GM18909 (cell line): ENCODE measurements at regions not wholly inside any gene's neighbourhood (a gene's known extent, or its start where the extent isn't known, plus 50 kb on each side); places are given as distances from the start of the nearest gene placed in this dataset.

Experiments
- ATAC-seq: cut with Tn5 transposase; IDR thresholded peaks from one replicate; pipeline ENCODE4 v1.9.1; 2021; ENCODE audit warnings: mild to moderate bottlenecking; ENCODE audit not compliant: unreplicated experiment, poor library complexity

DNA sequence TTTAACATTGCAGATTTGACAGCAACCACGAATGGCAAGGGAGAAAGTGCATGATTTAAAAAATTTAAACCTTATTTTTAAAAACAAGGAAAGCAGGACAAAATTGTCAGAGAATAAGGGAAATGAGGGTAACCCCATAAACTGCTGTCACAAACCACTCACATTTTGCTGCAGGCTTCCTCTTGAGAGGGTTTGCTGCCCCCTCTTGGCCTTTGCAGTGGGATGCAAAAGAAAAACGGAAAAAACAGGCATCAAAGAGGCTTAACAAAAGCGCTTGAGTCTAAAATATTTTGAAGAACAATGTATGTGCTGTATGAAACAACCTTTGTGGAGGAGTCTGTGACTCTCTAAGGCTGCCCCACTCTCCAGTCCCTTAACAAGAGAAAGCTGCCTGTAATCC lies 91.6 kb downstream of the TMX3 start:
- peak; percentile 54 for ATAC-seq

DNA sequence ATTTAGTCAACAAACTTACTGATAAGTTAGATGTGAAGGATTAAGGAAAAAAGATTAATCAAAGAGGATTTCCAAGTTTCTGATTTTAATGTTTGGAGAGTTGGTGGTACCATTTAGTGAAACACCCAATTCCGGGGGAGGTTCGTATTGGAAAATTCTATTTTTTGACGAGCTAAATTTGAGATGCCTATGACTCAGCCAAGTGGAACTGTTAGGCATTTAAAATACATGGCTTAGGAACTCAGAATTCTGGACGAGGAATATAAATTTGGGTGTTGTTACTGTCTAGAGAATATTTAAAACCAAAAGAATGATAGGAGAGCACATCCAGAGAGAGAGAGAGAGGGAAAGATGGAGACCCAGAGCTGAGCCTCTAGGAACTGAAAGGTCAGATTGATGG lies 103.6 kb downstream of the TMX3 start:
- no peak for ATAC-seq

DNA sequence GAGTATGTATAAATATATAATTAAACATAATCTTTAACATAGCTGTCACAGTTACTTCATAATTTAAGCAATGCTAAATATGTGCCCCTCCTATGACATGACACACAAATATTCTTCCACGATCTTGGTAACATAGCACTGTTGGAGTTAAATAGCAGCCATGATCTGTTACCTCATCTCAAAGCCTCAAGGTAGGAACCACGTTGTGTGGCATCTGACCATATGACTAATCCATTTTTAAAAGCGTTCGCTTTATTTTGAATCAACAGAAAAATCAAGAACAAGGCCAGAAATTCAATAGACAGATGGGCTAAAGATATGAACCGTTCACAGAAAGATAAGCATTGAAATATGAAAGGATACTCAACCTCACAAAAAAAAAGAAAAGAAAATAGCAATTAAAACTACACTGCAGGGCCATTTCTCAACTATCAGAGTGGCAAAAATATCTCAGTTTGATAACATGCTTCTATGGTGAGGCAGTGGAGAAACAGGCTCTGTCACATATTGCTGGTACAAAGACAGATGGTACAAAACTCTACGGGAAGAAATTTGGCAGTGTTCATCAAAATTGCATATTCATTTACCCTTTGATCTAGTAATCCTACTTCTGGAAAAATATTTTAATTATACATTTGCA lies 105.9 kb downstream of the TMX3 start:
- ATAC-seq: no peak

DNA sequence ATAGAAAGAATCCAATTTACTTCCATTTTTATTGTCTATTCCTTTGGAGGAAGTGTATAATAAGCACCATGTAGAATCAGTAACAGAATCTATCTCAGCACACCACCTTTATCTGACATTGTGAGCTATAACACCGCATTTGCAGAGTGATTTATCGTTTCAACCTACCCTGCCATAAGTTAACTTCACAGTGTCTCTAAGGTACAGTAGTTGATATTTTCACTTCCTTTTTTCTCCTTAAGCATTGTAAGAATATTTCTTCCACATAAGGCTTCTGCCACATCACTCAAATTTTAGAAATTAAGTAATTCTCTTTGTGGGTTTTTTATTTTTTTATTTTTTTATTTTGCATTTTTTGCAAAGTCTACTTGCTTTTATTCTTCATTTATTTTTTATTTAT lies 107.1 kb downstream of the TMX3 start:
- ATAC-seq: no peak

DNA sequence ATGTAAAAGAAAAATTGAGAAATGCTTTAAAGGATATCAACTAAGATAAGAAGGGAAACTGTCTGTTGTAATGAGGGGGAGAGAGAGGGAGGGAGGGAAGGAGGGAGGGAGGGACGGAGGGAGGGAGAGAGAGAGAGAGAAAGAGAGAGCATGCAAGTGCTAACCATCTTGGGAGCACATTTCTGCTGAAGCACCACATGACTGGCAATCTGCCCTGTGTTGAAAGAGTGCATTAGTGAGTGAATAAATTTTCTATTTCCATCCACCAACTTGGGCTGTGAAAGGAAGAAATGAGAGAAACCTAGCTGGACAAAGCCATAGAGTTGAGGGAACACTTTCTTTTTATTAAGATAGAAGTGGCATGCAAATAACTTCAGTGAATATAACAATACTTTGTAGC lies 110.7 kb downstream of the TMX3 start:
- no peak for ATAC-seq

DNA sequence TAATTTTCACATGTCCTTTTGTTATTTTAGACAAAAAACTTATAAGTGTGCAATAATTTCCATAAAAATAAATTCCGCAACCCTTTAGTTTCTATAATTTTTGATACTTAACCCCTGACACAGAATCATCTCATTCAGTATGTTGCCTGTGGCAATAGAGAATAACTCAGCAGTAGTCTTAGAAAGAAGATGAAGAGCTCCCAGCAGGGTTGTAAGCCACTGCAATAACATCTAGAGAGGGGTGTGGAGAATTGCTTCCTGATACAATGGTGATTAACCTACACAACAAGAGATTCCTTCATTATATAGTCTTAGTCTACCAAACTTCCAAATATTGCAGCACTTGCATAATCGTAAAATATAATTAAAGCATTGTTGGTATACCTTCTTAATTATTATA lies 118.9 kb downstream of the TMX3 start:
- no peak for ATAC-seq

DNA sequence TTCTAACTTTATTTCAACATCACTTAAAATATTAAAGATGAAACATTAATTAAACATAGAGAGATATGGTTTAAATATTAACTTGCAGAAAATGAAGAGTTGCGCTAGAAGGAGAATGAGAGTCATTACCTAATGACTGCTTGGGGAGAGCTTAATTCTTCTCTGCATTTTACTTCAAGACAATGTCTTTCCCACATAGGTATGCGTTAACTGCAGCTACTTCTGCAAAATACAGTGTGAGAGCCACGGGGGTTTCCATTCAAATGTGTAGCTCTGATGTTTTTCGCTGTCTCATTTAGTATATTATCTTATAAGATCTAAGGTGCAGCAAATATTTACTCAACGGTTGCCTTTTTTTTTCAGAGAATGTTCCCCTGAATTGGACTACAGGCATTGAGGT lies 126.7 kb downstream of the TMX3 start:
- no peak for ATAC-seq

DNA sequence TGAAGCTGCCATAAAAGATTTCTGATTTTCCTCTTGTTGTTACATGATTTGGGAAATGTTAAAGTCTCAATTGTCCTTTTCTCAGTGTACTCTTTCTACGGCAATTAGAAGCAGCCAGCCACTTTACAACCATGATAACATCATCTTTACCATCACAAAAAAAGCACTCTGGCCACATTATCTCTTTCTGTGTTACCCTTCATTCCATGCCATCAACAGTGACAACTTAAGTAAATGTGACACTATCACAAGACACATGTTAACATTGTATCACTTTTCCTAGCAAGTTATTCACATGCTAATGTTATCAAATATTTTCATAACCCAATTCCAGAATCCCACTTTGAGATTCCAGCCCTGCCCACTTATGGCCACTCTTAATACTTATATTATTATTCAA lies 131.2 kb downstream of the TMX3 start:
- no peak for ATAC-seq

DNA sequence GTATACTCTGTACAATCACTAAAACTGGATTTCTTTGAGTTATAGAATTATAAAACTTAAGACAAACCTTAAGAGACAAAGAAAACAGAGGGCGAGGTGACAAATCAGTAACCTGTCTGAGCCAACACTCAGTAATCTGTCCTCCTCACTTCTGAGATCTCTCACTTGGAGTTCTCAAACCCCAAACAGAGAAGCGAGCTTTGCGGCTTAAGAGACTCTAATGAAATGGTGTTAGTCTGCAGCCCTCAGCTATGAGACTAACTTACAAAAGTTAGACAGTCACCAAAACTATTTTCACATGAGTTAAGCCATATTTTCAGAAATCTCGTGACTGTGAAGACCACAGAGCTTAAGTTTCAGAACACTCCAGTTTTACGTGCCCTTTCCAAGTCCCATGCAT lies 140.6 kb downstream of the TMX3 start:
- no peak for ATAC-seq

DNA sequence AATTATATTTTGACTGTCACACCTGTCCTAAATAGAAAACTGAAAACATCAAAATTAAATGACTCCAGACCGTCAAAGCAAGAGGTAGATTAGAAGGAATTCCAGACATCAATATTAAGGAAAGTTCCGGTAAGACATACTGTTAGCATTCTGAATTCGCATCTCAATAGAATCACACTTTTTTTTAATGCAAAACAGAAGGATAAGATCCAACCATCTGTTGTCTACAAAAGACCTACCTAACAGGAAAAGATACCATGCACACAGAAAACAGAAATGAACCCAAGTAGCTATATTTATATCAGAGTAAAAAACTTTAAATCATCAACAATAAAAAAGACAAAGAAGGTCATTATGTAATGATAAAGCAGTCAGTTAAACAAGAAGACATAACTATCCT lies 145.0 kb downstream of the TMX3 start:
- no peak for ATAC-seq

DNA sequence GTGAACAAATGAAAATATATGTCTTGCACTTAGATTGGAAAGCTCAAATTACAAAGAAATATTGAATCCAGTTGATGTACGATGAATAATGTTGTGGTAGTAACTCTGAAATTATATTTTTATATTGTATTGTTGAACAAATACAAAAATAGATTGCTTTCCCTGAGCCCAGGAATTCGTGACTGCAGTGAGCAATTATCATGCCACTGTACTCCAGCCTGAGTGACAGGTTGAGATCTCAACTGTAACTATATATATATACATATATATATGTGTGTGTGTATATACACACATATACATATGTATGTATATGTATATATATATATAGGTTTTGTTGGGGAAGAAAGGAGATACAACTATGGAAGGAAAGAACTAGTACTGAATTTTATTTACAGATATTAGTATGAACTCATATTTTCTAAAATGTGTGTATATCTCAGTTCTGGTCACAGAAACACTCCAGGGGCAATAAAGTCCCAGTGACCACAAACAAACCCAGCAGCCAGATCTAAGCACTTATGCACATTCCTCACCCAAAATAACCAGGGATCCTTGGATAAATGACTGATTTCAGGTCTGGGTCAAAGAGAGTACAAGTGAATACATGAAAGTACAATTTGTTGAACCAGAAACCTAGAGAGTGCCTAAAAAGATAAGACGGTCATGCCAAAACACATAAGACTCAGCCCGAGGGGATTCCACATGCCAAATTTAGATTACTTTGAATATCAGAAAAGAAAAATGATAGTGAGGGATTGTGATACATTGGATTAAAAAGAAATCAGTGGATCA lies 146.3 kb downstream of the TMX3 start:
- ATAC-seq: no peak

DNA sequence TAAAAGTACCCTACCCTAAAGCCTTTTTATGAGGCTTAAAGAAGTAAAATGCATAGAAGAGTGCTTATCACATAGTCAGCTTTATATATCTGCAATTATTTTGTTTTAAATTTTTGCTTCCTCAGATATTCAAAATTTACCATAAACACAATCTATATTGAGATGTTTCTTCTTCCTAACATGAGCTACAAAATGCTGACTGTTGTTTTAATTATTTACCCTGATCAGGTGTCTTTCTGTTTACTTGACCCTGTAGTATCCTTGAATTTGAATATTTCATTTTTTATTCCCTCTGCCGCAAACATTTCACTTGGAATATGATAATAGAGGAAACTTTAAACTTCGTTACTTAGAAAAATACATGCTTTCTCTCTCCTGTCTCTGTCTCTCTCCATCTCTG lies 147.9 kb downstream of the TMX3 start:
- ATAC-seq: no peak

DNA sequence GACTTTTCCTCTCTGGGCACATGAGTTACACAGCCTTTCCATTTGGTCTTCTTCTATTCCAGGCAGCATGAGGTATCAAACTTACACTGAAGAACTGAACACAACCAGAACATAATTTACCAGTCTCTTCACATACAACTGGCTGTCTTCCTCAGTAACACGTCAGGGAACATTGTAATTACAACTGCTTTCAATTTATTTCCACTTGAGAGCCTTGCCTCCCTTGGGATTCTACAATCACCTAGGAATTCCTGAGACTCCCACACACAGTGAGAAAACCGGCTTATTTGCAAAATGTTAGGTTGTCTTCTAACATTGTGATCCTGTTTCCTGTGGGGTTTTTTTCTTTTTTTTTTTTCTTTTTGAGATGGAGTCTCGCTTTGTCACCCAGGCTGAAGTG lies 149.9 kb downstream of the TMX3 start:
- ATAC-seq: no peak

DNA sequence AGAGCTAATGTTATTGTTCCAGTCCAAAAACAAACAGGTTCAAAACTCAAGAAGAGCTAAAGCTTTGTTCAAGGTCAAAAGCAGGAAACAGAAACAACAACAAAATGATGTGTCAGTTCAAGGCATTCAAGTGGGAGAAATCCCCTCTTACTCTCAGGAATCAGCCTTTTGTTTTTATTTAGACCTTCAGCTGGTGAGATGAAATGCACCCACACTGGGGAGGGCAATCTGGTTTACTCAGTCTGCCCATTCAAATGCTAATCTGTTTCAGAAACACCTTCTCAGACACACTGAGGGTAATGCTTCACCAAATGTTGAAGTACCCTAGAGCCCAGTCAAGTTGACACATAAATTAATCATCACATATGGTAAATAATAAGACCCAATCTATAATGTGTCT lies 150.6 kb downstream of the TMX3 start:
- no peak for ATAC-seq

DNA sequence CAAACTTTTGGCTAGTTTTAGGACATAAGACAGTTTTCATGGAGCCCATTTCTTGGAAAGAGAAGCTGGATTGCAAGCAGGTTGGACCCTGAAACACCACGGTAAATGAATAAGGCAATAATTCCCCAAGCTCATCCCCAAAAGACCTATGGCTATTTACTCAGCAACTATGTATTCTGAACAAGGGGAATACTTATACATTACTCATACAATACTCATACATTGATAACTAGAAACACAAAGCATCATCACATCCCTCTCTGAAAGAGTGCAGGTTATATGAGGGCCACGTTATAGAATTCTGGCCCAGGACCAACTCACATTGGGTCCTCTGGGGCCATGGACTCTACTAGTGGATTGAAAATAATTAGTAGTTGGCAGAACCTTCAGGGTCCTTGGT lies 154.8 kb downstream of the TMX3 start:
- ATAC-seq: no peak

DNA sequence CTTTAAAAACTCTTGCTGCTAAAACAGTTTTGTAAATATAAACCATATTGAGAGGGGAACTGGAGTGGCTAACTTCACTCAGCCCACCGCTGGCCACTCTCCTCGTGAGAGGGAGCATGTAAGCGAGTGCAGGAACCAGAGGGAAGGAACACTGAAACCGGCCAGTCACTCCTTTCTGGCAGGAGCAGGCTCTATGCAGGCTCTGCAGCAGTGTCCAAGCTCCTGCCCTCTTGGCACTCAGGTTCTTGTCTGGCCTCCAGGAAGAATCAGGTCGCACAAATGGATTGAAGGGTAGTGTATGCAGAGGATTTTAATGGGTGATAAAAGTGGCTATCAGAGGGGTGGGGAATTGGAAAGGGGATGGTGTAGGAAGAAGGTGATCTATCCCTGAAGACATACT lies 157.7 kb downstream of the TMX3 start:
- ATAC-seq: no peak

DNA sequence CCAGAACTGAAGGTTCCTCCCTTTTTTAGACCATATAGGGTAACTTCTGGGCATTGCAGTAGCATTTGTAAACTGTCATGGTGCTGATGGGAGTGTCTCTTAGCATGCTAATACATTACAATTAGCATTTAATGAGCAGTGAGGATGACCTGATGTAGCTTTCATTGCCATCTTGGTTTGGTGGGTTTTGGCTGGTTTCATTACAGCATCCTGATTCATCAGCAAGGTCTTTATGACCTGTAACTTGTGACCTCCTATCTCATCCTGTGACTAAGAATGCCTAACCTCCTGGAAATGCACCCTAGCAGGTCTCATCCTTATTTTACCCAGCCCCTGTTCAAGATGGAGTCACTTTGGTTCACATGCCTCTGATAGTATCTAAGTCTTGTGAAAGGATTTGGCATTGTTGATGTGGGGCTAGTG lies 159.0 kb downstream of the TMX3 start:
- no peak for ATAC-seq

DNA sequence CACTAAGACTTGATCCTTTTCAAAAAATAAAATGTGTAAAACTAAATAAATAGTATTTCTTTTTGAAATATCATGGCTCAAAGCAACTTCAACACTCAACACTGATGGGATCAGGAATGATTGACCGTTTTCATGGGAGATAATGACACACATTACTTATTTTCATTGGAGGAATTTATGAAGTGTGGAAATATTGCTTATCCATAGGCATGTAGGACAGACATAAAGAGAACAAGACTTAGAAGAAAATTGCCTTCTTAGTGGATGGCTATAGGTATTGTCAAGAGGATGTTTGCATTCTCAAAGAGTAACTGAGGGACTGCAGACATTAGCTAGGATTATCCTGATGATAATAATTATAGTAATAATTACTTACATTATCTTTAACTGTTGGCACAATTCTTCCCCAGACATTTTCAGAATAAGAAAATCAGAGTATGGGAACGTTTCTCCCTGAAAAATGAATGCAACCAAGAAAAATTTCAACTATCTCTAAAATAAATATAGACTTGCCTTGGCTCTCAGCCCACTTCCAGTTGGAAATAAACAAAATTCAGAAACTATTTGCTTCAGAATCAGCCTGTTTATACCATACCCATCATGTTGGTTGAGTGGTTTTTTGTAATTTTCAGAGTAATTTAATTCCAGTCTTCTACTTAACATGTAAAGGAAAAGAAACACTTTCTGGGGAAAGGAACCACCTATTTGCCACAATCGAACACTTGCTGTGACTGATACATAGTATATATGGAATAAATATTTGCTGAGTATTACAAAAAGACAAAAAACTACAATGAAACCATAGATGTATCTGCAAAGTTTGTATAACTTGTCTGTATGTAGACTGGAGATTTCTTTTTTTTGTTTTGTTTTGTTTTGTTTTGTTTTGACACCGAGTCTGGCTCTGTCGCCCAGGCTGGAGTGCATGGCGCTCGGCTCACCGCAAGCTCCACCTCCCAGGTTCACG lies 165.7 kb downstream of the TMX3 start:
- no peak for ATAC-seq

DNA sequence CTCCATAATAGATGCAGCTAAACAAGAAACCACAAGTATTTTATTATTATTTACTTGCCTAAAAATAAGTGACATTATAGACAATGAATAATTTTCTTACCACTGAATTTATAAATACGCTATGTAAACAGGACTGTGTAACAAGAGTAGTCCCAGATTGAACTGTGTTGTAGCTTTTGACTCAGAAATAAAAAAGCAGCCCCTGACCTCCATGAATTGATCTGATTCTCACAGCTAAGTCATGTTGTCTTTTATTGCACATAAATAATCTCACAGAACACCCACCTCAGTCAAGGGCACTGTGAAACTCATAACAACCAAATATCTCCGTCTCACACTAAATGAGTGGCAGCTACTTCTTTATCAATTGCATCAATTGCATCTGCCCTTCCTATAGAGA lies 171.6 kb downstream of the TMX3 start:
- ATAC-seq: no peak

DNA sequence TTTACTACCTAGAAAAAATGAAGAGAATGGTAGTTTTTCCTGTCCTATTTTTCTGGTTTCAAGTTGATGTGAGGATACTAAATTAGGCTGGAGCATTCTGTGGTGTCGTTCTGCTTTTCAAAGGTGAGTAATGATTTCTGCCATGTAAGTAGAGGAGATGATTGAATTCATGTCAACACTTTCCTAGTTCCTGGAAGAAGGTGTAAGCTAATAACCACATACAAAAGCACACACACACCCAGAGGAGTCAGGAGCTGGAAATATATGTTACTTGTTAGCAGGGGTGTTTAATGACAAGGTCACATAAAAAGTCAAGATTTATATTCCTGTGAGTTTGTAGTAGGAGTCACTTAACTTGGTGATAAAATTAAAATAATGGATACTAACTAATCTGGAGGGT lies 172.1 kb downstream of the TMX3 start:
- no peak for ATAC-seq

DNA sequence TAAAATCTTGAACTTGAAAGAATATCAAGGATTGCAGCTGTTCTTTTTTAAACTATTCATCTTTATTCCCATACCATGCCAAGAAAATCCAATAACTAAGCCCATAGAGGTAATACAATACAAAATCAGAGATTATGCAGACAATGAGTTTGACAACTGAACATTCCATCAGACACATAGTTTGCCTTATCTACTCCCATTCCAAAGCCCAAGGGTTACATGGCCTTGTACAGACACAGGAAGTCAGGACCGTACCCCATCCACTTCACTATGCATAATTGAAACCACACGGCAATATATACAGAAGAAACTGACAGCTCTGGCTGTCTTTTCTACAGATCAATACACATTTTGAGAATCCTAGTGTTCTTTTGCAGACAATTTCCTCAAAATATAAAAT lies 181.3 kb downstream of the TMX3 start:
- ATAC-seq: no peak
